ENCODE measurements at regions not wholly inside any gene's neighbourhood (a gene's known extent, or its start where the extent isn't known, plus 50 kb on each side); places are given as distances from the start of the nearest gene placed in this dataset.

GRCh38 chr15:45884755-45885445 is 250.1 kb downstream of the SQOR start:
- no peak overlapping the region for H3K27ac ChIP-seq (ENCODE audit: low read depth in 2 of 2, low read length in 2 of 2)
- no peaks in the 10 kb centered on the region for H3K4me1 ChIP-seq (ENCODE audit: control insufficient read depth in 2 of 2, insufficient read depth in 2 of 2, low read length in 2 of 2)
- no peaks in the 10 kb centered on the region for H3K9me3 ChIP-seq (ENCODE audit: control insufficient read depth in 2 of 2, low read length in 2 of 2)

GRCh38 chr15:45885801-45886200 is 251.0 kb downstream of the SQOR start:
- Histone ChIP-seq H3K27ac (ENCODE audit: low read depth in 2 of 2, low read length in 2 of 2) (no peak overlapping the region), H3K9me3 (ENCODE audit: control insufficient read depth in 2 of 2, low read length in 2 of 2) (no peaks in the 10 kb centered on the region), H3K4me1 (ENCODE audit: control insufficient read depth in 2 of 2, insufficient read depth in 2 of 2, low read length in 2 of 2) (no peaks in the 10 kb centered on the region), H3K9ac (ENCODE audit: low read depth in 1 of 2, low read length in 2 of 2) (no peak overlapping the region), H3K36me3 (ENCODE audit: control insufficient read depth in 2 of 2, insufficient read depth in 2 of 2, low read length in 2 of 2) (no peaks in the 10 kb centered on the region), H3K4me3 (ENCODE audit: low read length in 2 of 2) (no peak overlapping the region), H3K27me3 (ENCODE audit: control insufficient read depth in 2 of 2, insufficient read depth in 2 of 2, low read length in 2 of 2) (no peaks in the 10 kb centered on the region)

More at GRCh38 chr15:45884755-45885445, 250.1 kb downstream of the SQOR start:
- H3K36me3 ChIP-seq (ENCODE audit: control insufficient read depth in 2 of 2, insufficient read depth in 2 of 2, low read length in 2 of 2) = no peaks in the 10 kb centered on the region
- no peak overlapping the region for H3K4me3 ChIP-seq (ENCODE audit: low read length in 2 of 2)
- no peaks in the 10 kb centered on the region for H3K27me3 ChIP-seq (ENCODE audit: control insufficient read depth in 2 of 2, insufficient read depth in 2 of 2, low read length in 2 of 2)
- no peak overlapping the region for H3K9ac ChIP-seq (ENCODE audit: low read depth in 1 of 2, low read length in 2 of 2)

GRCh38 chr15:45891766-45892165 is 256.9 kb downstream of the SQOR start:
- Histone ChIP-seq H3K36me3 (ENCODE audit: control insufficient read depth in 2 of 2, insufficient read depth in 2 of 2, low read length in 2 of 2) (no peaks in the 10 kb centered on the region), H3K9ac (ENCODE audit: low read depth in 1 of 2, low read length in 2 of 2) (no peak overlapping the region), H3K4me1 (ENCODE audit: control insufficient read depth in 2 of 2, insufficient read depth in 2 of 2, low read length in 2 of 2) (no peaks in the 10 kb centered on the region), H3K4me3 (ENCODE audit: low read length in 2 of 2) (no peak overlapping the region), H3K9me3 (ENCODE audit: control insufficient read depth in 2 of 2, low read length in 2 of 2) (no peaks in the 10 kb centered on the region), H3K27me3 (ENCODE audit: control insufficient read depth in 2 of 2, insufficient read depth in 2 of 2, low read length in 2 of 2) (no peaks in the 10 kb centered on the region), H3K27ac (ENCODE audit: low read depth in 2 of 2, low read length in 2 of 2) (no peak overlapping the region)

- Histone ChIP-seq H3K9ac (ENCODE audit: low read depth in 1 of 2, low read length in 2 of 2) (no peak overlapping the region), H3K9me3 (ENCODE audit: control insufficient read depth in 2 of 2, low read length in 2 of 2) (no peaks in the 10 kb centered on the region), H3K27me3 (ENCODE audit: control insufficient read depth in 2 of 2, insufficient read depth in 2 of 2, low read length in 2 of 2) (no peaks in the 10 kb centered on the region), H3K36me3 (ENCODE audit: control insufficient read depth in 2 of 2, insufficient read depth in 2 of 2, low read length in 2 of 2) (no peaks in the 10 kb centered on the region), H3K4me3 (ENCODE audit: low read length in 2 of 2) (no peak overlapping the region), H3K4me1 (ENCODE audit: control insufficient read depth in 2 of 2, insufficient read depth in 2 of 2, low read length in 2 of 2) (no peaks in the 10 kb centered on the region), H3K27ac (ENCODE audit: low read depth in 2 of 2, low read length in 2 of 2) (no peak overlapping the region)
Observed at GRCh38 chr15:45892182-45892581, 257.4 kb downstream of the SQOR start.

- Histone ChIP-seq H3K27ac (ENCODE audit: low read depth in 2 of 2, low read length in 2 of 2) (no peak overlapping the region), H3K27me3 (ENCODE audit: control insufficient read depth in 2 of 2, insufficient read depth in 2 of 2, low read length in 2 of 2) (no peaks in the 10 kb centered on the region), H3K4me1 (ENCODE audit: control insufficient read depth in 2 of 2, insufficient read depth in 2 of 2, low read length in 2 of 2) (no peaks in the 10 kb centered on the region), H3K9me3 (ENCODE audit: control insufficient read depth in 2 of 2, low read length in 2 of 2) (no peaks in the 10 kb centered on the region), H3K36me3 (ENCODE audit: control insufficient read depth in 2 of 2, insufficient read depth in 2 of 2, low read length in 2 of 2) (no peaks in the 10 kb centered on the region), H3K9ac (ENCODE audit: low read depth in 1 of 2, low read length in 2 of 2) (no peak overlapping the region), H3K4me3 (ENCODE audit: low read length in 2 of 2) (no peak overlapping the region)
Observed at GRCh38 chr15:45903283-45903682, 268.5 kb downstream of the SQOR start.

- Histone ChIP-seq H3K36me3 (ENCODE audit: control insufficient read depth in 2 of 2, insufficient read depth in 2 of 2, low read length in 2 of 2) (no peaks in the 10 kb centered on the region), H3K4me1 (ENCODE audit: control insufficient read depth in 2 of 2, insufficient read depth in 2 of 2, low read length in 2 of 2) (no peaks in the 10 kb centered on the region), H3K4me3 (ENCODE audit: low read length in 2 of 2) (no peak overlapping the region), H3K9me3 (ENCODE audit: control insufficient read depth in 2 of 2, low read length in 2 of 2) (peaks cover 0 to 2% of the 10 kb centered on the region in 2 donors), H3K27ac (ENCODE audit: low read depth in 2 of 2, low read length in 2 of 2) (no peak overlapping the region), H3K27me3 (ENCODE audit: control insufficient read depth in 2 of 2, insufficient read depth in 2 of 2, low read length in 2 of 2) (no peaks in the 10 kb centered on the region), H3K9ac (ENCODE audit: low read depth in 1 of 2, low read length in 2 of 2) (no peak overlapping the region)
Observed at GRCh38 chr15:45904019-45904418, 269.2 kb downstream of the SQOR start.

GRCh38 chr15:45906230-45906629 is 271.4 kb downstream of the SQOR start:
- Histone ChIP-seq H3K27me3 (ENCODE audit: control insufficient read depth in 2 of 2, insufficient read depth in 2 of 2, low read length in 2 of 2) (no peaks in the 10 kb centered on the region), H3K27ac (ENCODE audit: low read depth in 2 of 2, low read length in 2 of 2) (no peak overlapping the region), H3K9me3 (ENCODE audit: control insufficient read depth in 2 of 2, low read length in 2 of 2) (peaks cover 0 to 2% of the 10 kb centered on the region in 2 donors), H3K4me3 (ENCODE audit: low read length in 2 of 2) (no peak overlapping the region), H3K36me3 (ENCODE audit: control insufficient read depth in 2 of 2, insufficient read depth in 2 of 2, low read length in 2 of 2) (no peaks in the 10 kb centered on the region), H3K4me1 (ENCODE audit: control insufficient read depth in 2 of 2, insufficient read depth in 2 of 2, low read length in 2 of 2) (no peaks in the 10 kb centered on the region), H3K9ac (ENCODE audit: low read depth in 1 of 2, low read length in 2 of 2) (no peak overlapping the region)

GRCh38 chr15:45910671-45911070 is 275.8 kb downstream of the SQOR start:
- H3K27me3 ChIP-seq (ENCODE audit: control insufficient read depth in 2 of 2, insufficient read depth in 2 of 2, low read length in 2 of 2) = no peaks in the 10 kb centered on the region
- peaks cover 0 to 2% of the 10 kb centered on the region in 2 donors for H3K9me3 ChIP-seq (ENCODE audit: control insufficient read depth in 2 of 2, low read length in 2 of 2)
- H3K4me3 ChIP-seq (ENCODE audit: low read length in 2 of 2) = no peak overlapping the region
- H3K4me1 ChIP-seq (ENCODE audit: control insufficient read depth in 2 of 2, insufficient read depth in 2 of 2, low read length in 2 of 2) = no peaks in the 10 kb centered on the region
- no peak overlapping the region for H3K27ac ChIP-seq (ENCODE audit: low read depth in 2 of 2, low read length in 2 of 2)
- H3K9ac ChIP-seq (ENCODE audit: low read depth in 1 of 2, low read length in 2 of 2) = no peak overlapping the region
- no peaks in the 10 kb centered on the region for H3K36me3 ChIP-seq (ENCODE audit: control insufficient read depth in 2 of 2, insufficient read depth in 2 of 2, low read length in 2 of 2)

- H3K27ac ChIP-seq (ENCODE audit: low read depth in 2 of 2, low read length in 2 of 2) = no peak overlapping the region
- H3K36me3 ChIP-seq (ENCODE audit: control insufficient read depth in 2 of 2, insufficient read depth in 2 of 2, low read length in 2 of 2) = no peaks in the 10 kb centered on the region
- no peak overlapping the region for H3K4me3 ChIP-seq (ENCODE audit: low read length in 2 of 2)
- no peaks in the 10 kb centered on the region for H3K27me3 ChIP-seq (ENCODE audit: control insufficient read depth in 2 of 2, insufficient read depth in 2 of 2, low read length in 2 of 2)
- no peak overlapping the region for H3K9ac ChIP-seq (ENCODE audit: low read depth in 1 of 2, low read length in 2 of 2)
- H3K4me1 ChIP-seq (ENCODE audit: control insufficient read depth in 2 of 2, insufficient read depth in 2 of 2, low read length in 2 of 2) = no peaks in the 10 kb centered on the region
- H3K9me3 ChIP-seq (ENCODE audit: control insufficient read depth in 2 of 2, low read length in 2 of 2) = peaks cover 0 to 2% of the 10 kb centered on the region in 2 donors
Observed at GRCh38 chr15:45913451-45913850, 278.6 kb downstream of the SQOR start.

GRCh38 chr15:45914425-45914824 is 279.6 kb downstream of the SQOR start:
- Histone ChIP-seq H3K4me3 (ENCODE audit: low read length in 2 of 2) (no peak overlapping the region), H3K9me3 (ENCODE audit: control insufficient read depth in 2 of 2, low read length in 2 of 2) (no peaks in the 10 kb centered on the region), H3K27ac (ENCODE audit: low read depth in 2 of 2, low read length in 2 of 2) (no peak overlapping the region), H3K36me3 (ENCODE audit: control insufficient read depth in 2 of 2, insufficient read depth in 2 of 2, low read length in 2 of 2) (no peaks in the 10 kb centered on the region), H3K9ac (ENCODE audit: low read depth in 1 of 2, low read length in 2 of 2) (no peak overlapping the region), H3K27me3 (ENCODE audit: control insufficient read depth in 2 of 2, insufficient read depth in 2 of 2, low read length in 2 of 2) (no peaks in the 10 kb centered on the region), H3K4me1 (ENCODE audit: control insufficient read depth in 2 of 2, insufficient read depth in 2 of 2, low read length in 2 of 2) (no peaks in the 10 kb centered on the region)
